DOHH2 (cell line): ENCODE measurements at regions not wholly inside any gene's neighbourhood (a gene's known extent, or its start where the extent isn't known, plus 50 kb on each side); places are given as distances from the start of the nearest gene placed in this dataset.
"Not testable (repeated sequence)": the region's sequence is repeated elsewhere in the genome, so short reads cannot be mapped to it uniquely, and the experiment has no call there.

Experiments
- H3F3A ChIP-seq: fragments of 200-600 bp; sonication (generic), shearing (Covaris generic); 2 replicates; pipeline ENCODE4 v1.6.0; 2016; ENCODE audit warnings: antibody characterized with exemption, mild to moderate bottlenecking; ENCODE audit not compliant: control insufficient read depth, insufficient read depth
- H3K27ac ChIP-seq: fragments of 200-600 bp; sonication (generic); 2 replicates; pipeline ENCODE4 v1.5.1; 2014; ENCODE audit warnings: low read depth, mild to moderate bottlenecking, low read length, moderate library complexity
- H3K27me3 ChIP-seq: fragments of 200-600 bp; sonication (generic); 2 replicates; pipeline ENCODE4 v1.6.1; 2014; ENCODE audit warnings: mild to moderate bottlenecking, low read length, mixed read lengths; ENCODE audit not compliant: control insufficient read depth
- H3K36me3 ChIP-seq: fragments of 200-600 bp; sonication (generic); 2 replicates; pipeline ENCODE4 v1.6.1; 2014; ENCODE audit warnings: mild to moderate bottlenecking, low read length, moderate library complexity, mixed read lengths; ENCODE audit not compliant: control insufficient read depth
- H3K4me1 ChIP-seq: fragments of 200-600 bp; sonication (generic); 2 replicates; pipeline ENCODE4 v1.6.1; 2014; ENCODE audit warnings: mild to moderate bottlenecking, low read length, mixed read lengths; ENCODE audit not compliant: control insufficient read depth
- H3K4me2 ChIP-seq: fragments of 200-600 bp; sonication (generic); 2 replicates; pipeline ENCODE4 v1.6.0; 2014; ENCODE audit warnings: mild to moderate bottlenecking, low read length, moderate library complexity
- H3K4me3 ChIP-seq: fragments of 200-600 bp; sonication (generic); 2 replicates; pipeline ENCODE4 v1.5.1; 2014; ENCODE audit warnings: mild to moderate bottlenecking, low read length, mixed read lengths
- H3K79me2 ChIP-seq: fragments of 200-600 bp; sonication (generic); 2 replicates; pipeline ENCODE4 v1.6.1; 2014; ENCODE audit warnings: mild to moderate bottlenecking, low read length, mixed read lengths; ENCODE audit not compliant: control insufficient read depth
- H3K9me2 ChIP-seq: fragments of 200-600 bp; sonication (generic); replicated peaks from 2 replicates; pipeline ENCODE4 v1.6.1; 2014; ENCODE audit warnings: mild to moderate bottlenecking, low read length, mixed read lengths; ENCODE audit not compliant: control insufficient read depth
- H3K9me3 ChIP-seq: fragments of 200-600 bp; sonication (generic); 2 replicates; pipeline ENCODE4 v1.6.1; 2014; ENCODE audit warnings: antibody characterized with exemption, low read length, mixed read lengths; ENCODE audit not compliant: control insufficient read depth, insufficient read depth
- H4K20me1 ChIP-seq: fragments of 200-600 bp; sonication (generic); 2 replicates; pipeline ENCODE4 v1.6.0; 2014; ENCODE audit warnings: low read depth, mild to moderate bottlenecking, antibody characterized with exemption, low read length, moderate library complexity; ENCODE audit not compliant: control insufficient read depth, insufficient read depth
- EZH2phosphoT487 ChIP-seq: fragments of 200-600 bp; sonication (generic); IDR thresholded peaks from 2 replicates; pipeline ENCODE4 v1.6.1; 2017; ENCODE audit warnings: borderline replicate concordance, mild to moderate bottlenecking, antibody characterized with exemption, low read length, moderate library complexity, mixed read lengths
- TF ChIP-seq, protein P1 (sequence below): fragments of 200-600 bp; sonication (generic); IDR thresholded peaks from one replicate; pipeline ENCODE4 v1.5.1; 2014; ENCODE audit warnings: antibody characterized with exemption, mild to moderate bottlenecking, low read depth, low read length; ENCODE audit not compliant: poor library complexity, severe bottlenecking

DNA sequence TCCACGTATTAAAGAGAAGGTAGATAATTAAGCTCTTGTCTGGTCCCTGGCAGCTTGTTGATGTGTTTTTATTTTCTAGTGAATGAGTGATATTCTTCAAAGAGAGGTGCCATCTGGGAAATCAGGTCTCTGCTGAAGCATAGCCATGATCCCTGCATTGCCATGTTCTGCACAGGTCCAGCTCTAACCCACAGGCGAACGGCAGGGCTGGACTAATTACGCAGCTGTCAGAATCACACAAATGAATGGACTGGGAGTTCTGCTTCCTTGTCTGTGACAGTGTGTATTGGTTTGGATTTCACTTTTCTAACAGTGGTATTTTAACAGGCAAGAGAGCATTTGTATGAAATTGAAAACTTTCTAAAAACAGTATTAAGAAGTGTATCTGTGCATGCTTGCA lies 235.6 kb downstream of the FAT3 start:
- H3K4me2 ChIP-seq: no peak overlapping the region
- H3K36me3 ChIP-seq: no peaks in the 10 kb centered on the region
- no peaks in the 10 kb centered on the region for H3K27me3 ChIP-seq
- H3K4me3 ChIP-seq: no peak overlapping the region
- H3K9me2 ChIP-seq: no peaks in the 10 kb centered on the region; the same call in 1 of the 2 replicates
- H3F3A ChIP-seq: no peaks in the 10 kb centered on the region
- no peak overlapping the region for H3K27ac ChIP-seq
- no peaks in the 10 kb centered on the region for H3K4me1 ChIP-seq
- TF ChIP-seq, protein P1, sequence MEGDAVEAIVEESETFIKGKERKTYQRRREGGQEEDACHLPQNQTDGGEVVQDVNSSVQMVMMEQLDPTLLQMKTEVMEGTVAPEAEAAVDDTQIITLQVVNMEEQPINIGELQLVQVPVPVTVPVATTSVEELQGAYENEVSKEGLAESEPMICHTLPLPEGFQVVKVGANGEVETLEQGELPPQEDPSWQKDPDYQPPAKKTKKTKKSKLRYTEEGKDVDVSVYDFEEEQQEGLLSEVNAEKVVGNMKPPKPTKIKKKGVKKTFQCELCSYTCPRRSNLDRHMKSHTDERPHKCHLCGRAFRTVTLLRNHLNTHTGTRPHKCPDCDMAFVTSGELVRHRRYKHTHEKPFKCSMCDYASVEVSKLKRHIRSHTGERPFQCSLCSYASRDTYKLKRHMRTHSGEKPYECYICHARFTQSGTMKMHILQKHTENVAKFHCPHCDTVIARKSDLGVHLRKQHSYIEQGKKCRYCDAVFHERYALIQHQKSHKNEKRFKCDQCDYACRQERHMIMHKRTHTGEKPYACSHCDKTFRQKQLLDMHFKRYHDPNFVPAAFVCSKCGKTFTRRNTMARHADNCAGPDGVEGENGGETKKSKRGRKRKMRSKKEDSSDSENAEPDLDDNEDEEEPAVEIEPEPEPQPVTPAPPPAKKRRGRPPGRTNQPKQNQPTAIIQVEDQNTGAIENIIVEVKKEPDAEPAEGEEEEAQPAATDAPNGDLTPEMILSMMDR: no peak
- no peak for TF ChIP-seq EZH2phosphoT487
- no peaks in the 10 kb centered on the region for H4K20me1 ChIP-seq
- H3K79me2 ChIP-seq: no peaks in the 10 kb centered on the region
- no peaks in the 10 kb centered on the region for H3K9me3 ChIP-seq

DNA sequence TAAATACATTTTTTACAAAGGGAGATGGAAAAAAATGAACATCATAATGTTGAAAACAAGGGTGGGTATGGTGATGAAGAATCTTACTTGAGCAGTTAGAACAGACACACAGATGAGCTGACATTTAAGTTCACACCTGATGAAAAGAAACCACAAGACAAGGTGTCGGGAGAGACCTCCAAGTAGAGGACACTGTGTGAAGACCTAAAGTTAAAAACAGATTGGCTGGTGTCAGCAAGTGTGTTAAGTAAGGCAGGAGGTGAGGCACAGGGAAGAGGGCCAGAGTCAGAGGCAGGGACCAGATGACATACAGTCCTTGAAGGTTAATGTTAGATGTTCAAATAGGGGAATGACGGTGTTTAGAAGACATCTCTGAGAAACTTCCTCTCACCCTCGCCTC lies 236.8 kb downstream of the FAT3 start:
- no peaks in the 10 kb centered on the region for H3K9me3 ChIP-seq
- TF ChIP-seq, protein P1: no peak
- TF ChIP-seq EZH2phosphoT487: no peak
- no peaks in the 10 kb centered on the region for H3K4me1 ChIP-seq
- no peaks in the 10 kb centered on the region for H4K20me1 ChIP-seq
- H3K27me3 ChIP-seq: no peaks in the 10 kb centered on the region
- no peak overlapping the region for H3K27ac ChIP-seq
- no peaks in the 10 kb centered on the region for H3K36me3 ChIP-seq
- no peaks in the 10 kb centered on the region for H3F3A ChIP-seq
- H3K4me2 ChIP-seq: no peak overlapping the region
- H3K4me3 ChIP-seq: no peak overlapping the region
- H3K9me2 ChIP-seq: no peaks in the 10 kb centered on the region; the same call in 1 of the 2 replicates
- H3K79me2 ChIP-seq: no peaks in the 10 kb centered on the region

DNA sequence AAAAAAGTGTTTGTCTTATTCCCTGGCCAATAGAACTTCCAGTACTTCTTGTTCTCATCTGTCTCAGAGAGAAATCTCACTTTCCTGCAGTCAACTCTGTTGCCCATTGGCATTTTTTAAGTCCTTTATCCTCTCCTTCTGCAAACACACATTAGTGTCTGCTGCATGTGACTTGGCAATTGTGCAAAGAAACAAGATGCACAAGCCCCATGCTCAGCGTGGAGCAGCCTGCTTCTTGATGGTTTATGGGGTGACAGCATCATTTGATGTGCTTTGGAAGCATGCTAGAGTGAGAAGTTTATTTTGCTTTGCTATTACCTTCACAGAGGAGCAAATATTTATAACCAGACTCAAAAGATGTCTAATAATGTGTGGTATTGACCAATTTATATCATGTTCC lies 238.2 kb downstream of the FAT3 start:
- Histone ChIP-seq H3K36me3 (no peaks in the 10 kb centered on the region), H3F3A (no peaks in the 10 kb centered on the region), H3K4me2 (no peak overlapping the region), H3K4me3 (no peak overlapping the region), H3K4me1 (no peaks in the 10 kb centered on the region), H4K20me1 (no peaks in the 10 kb centered on the region), H3K79me2 (no peaks in the 10 kb centered on the region), H3K27me3 (no peaks in the 10 kb centered on the region), H3K9me3 (no peaks in the 10 kb centered on the region), H3K9me2 (no peaks in the 10 kb centered on the region; the same call in 1 of the 2 replicates), H3K27ac (no peak overlapping the region)
- TF ChIP-seq, protein P1: no peak
- TF ChIP-seq EZH2phosphoT487: no peak

- Histone ChIP-seq H4K20me1 (no peaks in the 10 kb centered on the region), H3K4me1 (no peaks in the 10 kb centered on the region), H3K27me3 (no peaks in the 10 kb centered on the region), H3K9me3 (no peaks in the 10 kb centered on the region), H3K36me3 (no peaks in the 10 kb centered on the region), H3K27ac (no peak overlapping the region), H3K79me2 (no peaks in the 10 kb centered on the region), H3K4me2 (no peak overlapping the region), H3F3A (no peaks in the 10 kb centered on the region), H3K9me2 (no peaks in the 10 kb centered on the region), H3K4me3 (no peak overlapping the region)
- TF ChIP-seq, protein P1: no peak
- no peak for TF ChIP-seq EZH2phosphoT487
These were observed 240.2 kb downstream of the FAT3 start for GRCh38 chr11:92464822-92465221.

- not testable (repeated sequence) for H3K79me2 ChIP-seq
These were observed 240.8 kb downstream of the FAT3 start for GRCh38 chr11:92465410-92465809.

More at GRCh38 chr11:92465410-92465809, 240.8 kb downstream of the FAT3 start:
- H3K27ac ChIP-seq, H3K9me3 ChIP-seq, H3K4me3 ChIP-seq, H3K9me2 ChIP-seq, H3K36me3 ChIP-seq, H3K4me1 ChIP-seq, H3K27me3 ChIP-seq, H3K4me2 ChIP-seq, H3F3A ChIP-seq, H4K20me1 ChIP-seq: not testable (repeated sequence)
